Tibial nerve (tissue), 3 donors: ENCODE measurements at regions not wholly inside any gene's neighbourhood (a gene's known extent, or its start where the extent isn't known, plus 50 kb on each side); places are given as distances from the start of the nearest gene placed in this dataset.

Source experiments
- POLR2A ChIP-seq, 2 donors: fragments of 450-650 bp; IDR thresholded peaks; one replicate each; pipeline ENCODE4 v1.6.1; 2017; ENCODE audit warnings: antibody characterized with exemption in 2 of 2, mild to moderate bottlenecking in 2 of 2, moderate library complexity in 2 of 2
- TF ChIP-seq, protein P1 (sequence below), 5 experiments: fragments of 200-600 bp in 3 of 5; fragments of 450-650 bp in 2 of 5; sonication (generic) in 3 of 5; IDR thresholded peaks; one replicate each; pipeline ENCODE4 v1.5.1; 2016 to 2019; ENCODE audit warnings: antibody characterized with exemption in 5 of 5, mild to moderate bottlenecking in 3 of 5, moderate library complexity in 2 of 5

DNA sequence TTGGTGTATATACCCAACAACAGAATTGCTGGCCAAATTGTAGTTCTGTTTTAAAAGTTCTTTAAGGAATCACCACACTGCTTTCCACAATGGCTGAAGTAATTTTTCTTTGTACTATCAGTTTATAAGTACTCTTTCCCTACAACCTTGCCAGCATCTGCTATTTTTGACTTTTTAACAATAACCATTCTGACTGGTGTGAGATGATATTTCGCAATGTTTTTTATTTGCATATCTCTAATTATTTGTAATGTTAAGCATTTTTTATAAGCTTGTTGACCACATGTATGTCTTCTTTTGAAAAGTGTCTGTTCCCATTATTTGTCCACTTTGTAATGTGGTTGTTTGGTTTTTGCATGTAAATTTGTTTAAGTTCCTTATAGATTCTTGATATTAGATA, 509.9 kb upstream of the POU3F4 start:
- TF ChIP-seq, protein P1, sequence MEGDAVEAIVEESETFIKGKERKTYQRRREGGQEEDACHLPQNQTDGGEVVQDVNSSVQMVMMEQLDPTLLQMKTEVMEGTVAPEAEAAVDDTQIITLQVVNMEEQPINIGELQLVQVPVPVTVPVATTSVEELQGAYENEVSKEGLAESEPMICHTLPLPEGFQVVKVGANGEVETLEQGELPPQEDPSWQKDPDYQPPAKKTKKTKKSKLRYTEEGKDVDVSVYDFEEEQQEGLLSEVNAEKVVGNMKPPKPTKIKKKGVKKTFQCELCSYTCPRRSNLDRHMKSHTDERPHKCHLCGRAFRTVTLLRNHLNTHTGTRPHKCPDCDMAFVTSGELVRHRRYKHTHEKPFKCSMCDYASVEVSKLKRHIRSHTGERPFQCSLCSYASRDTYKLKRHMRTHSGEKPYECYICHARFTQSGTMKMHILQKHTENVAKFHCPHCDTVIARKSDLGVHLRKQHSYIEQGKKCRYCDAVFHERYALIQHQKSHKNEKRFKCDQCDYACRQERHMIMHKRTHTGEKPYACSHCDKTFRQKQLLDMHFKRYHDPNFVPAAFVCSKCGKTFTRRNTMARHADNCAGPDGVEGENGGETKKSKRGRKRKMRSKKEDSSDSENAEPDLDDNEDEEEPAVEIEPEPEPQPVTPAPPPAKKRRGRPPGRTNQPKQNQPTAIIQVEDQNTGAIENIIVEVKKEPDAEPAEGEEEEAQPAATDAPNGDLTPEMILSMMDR (IDR thresholded peaks at IDR 0.05) = no peak
- no peak for TF ChIP-seq POLR2A (IDR thresholded peaks at IDR 0.05)
